NCI-H1694 (cell line): ENCODE measurements at regions not wholly inside any gene's neighbourhood (a gene's known extent, or its start where the extent isn't known, plus 50 kb on each side); places are given as distances from the start of the nearest gene placed in this dataset.

Experiments used
- DNase-seq: peaks from one replicate; lab custom pipeline; 2025; lab: John Stamatoyannopoulos, UW

GRCh38 chr9:13332571-13332970 is 53.1 kb upstream of the MPDZ start:
- no peak for DNase-seq

GRCh38 chr9:13331320-13331719 is 51.8 kb upstream of the MPDZ start:
- DNase-seq = no peak

GRCh38 chr9:13330396-13331004 is 51.0 kb upstream of the MPDZ start:
- DNase-seq = no peak
